Suprapubic skin (tissue), 4 donors: ENCODE measurements at regions not wholly inside any gene's neighbourhood (a gene's known extent, or its start where the extent isn't known, plus 50 kb on each side); places are given as distances from the start of the nearest gene placed in this dataset.

Source experiments
- DNase-seq, 2 donors: peaks; one replicate each; pipeline ENCODE4 v3.0.0-alpha.2; 2019; ENCODE audit warnings: low spot score in 2 of 2
- H3K27ac ChIP-seq: fragments of 200-600 bp; sonication (generic); one replicate; pipeline ENCODE4 v1.5.1; 2019
- H3K27me3 ChIP-seq: fragments of 200-600 bp; sonication (generic); one replicate; pipeline ENCODE4 v1.5.1; 2019
- H3K36me3 ChIP-seq: fragments of 200-600 bp; sonication (generic); one replicate; pipeline ENCODE4 v1.5.1; 2019
- H3K4me1 ChIP-seq: fragments of 200-600 bp; sonication (generic); one replicate; pipeline ENCODE4 v1.5.1; 2019
- H3K4me3 ChIP-seq: fragments of 200-600 bp; sonication (generic); one replicate; pipeline ENCODE4 v1.5.1; 2019; ENCODE audit warnings: mild to moderate bottlenecking
- H3K9me3 ChIP-seq: fragments of 200-600 bp; sonication (generic); one replicate; pipeline ENCODE4 v1.5.1; 2019
- EP300 ChIP-seq: sonication (generic); formaldehyde crosslinking; IDR thresholded peaks from one replicate; pipeline ENCODE4 v1.6.1; 2017; ENCODE audit warnings: antibody characterized with exemption
- POLR2A ChIP-seq, 2 donors: fragments of 450-650 bp; IDR thresholded peaks; one replicate each; pipeline ENCODE4 v1.6.1; 2017; ENCODE audit warnings: antibody characterized with exemption in 2 of 2, mild to moderate bottlenecking in 2 of 2, moderate library complexity in 2 of 2
- POLR2AphosphoS5 ChIP-seq, 3 donors: sonication (generic); formaldehyde crosslinking; IDR thresholded peaks; one replicate each; pipeline ENCODE4 v1.6.1; 2017; ENCODE audit warnings: antibody characterized with exemption in 3 of 3
- WGBS: methylation state at CpG from one replicate; pipeline ENCODE4 v1.1.5; 2018; 5-methylcytosine and 5-hydroxymethylcytosine counted together
- TF ChIP-seq, protein P1 (sequence below), 2 donors: fragments of 200-600 bp in 1 of 2; fragments of 450-650 bp in 1 of 2; sonication (generic) in 1 of 2; IDR thresholded peaks; one replicate each; pipeline ENCODE4 v1.5.1; 2016 to 2019; ENCODE audit warnings: antibody characterized with exemption in 2 of 2, mild to moderate bottlenecking in 1 of 2, moderate library complexity in 1 of 2

DNA sequence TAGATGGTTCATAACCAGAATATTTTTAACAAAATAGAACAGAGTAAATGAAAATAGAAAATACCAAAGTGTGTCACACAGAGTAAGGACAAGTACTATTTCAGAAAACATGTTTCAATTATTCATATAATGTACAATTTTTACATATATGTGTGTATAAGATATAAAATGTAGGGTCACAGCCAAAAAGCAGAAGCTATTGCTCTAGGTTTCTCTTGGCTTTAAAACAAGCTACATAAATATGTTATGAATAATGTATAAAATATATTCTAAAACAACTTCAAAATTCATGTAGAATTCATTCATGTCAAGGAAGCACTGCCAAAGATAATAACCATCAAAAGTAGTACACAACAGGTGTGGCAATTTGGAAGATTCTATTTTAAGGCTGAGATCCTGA is 218.2 kb downstream of the TTC32 start:
- Histone ChIP-seq H3K27ac (no peak overlapping the region), H3K4me3 (no peak overlapping the region), H3K36me3 (no peaks in the 10 kb centered on the region), H3K27me3 (peaks cover 6% of the 10 kb centered on the region), H3K9me3 (no peaks in the 10 kb centered on the region), H3K4me1 (no peaks in the 10 kb centered on the region)
- TF ChIP-seq POLR2AphosphoS5 (IDR thresholded peaks at IDR 0.05) (no peak), POLR2A (IDR thresholded peaks at IDR 0.05) (no peak), EP300 (no peak)
- TF ChIP-seq, protein P1, sequence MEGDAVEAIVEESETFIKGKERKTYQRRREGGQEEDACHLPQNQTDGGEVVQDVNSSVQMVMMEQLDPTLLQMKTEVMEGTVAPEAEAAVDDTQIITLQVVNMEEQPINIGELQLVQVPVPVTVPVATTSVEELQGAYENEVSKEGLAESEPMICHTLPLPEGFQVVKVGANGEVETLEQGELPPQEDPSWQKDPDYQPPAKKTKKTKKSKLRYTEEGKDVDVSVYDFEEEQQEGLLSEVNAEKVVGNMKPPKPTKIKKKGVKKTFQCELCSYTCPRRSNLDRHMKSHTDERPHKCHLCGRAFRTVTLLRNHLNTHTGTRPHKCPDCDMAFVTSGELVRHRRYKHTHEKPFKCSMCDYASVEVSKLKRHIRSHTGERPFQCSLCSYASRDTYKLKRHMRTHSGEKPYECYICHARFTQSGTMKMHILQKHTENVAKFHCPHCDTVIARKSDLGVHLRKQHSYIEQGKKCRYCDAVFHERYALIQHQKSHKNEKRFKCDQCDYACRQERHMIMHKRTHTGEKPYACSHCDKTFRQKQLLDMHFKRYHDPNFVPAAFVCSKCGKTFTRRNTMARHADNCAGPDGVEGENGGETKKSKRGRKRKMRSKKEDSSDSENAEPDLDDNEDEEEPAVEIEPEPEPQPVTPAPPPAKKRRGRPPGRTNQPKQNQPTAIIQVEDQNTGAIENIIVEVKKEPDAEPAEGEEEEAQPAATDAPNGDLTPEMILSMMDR (IDR thresholded peaks at IDR 0.05): no peak
- no peak for DNase-seq

DNA sequence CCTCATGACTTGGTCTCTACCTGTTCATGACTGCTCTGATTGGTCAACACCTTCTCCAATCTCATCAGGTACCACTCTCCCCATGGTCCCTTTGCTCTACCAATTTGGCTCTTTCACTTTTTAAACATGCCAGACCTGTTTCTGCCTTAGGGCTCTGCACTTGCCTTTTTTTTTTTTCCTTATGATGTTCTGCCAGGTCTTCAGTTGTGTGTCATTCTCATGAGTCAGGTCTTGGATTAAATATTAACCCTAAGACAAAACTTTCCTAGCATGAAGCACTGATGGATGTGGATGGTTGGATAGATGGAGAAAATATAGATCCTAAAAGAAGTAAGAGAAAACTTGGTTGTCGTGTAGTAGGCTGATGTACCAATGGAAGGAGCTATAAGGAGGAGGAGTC is 219.3 kb downstream of the TTC32 start:
- Histone ChIP-seq H3K27ac (no peak overlapping the region), H3K9me3 (no peaks in the 10 kb centered on the region), H3K4me3 (no peak overlapping the region), H3K27me3 (peaks cover 6% of the 10 kb centered on the region), H3K4me1 (no peaks in the 10 kb centered on the region), H3K36me3 (no peaks in the 10 kb centered on the region)
- DNase-seq: no peak
- 57% methylated on average over 1 of the region's 1 CpG for WGBS
- TF ChIP-seq POLR2A (IDR thresholded peaks at IDR 0.05): no peak
- no peak for TF ChIP-seq EP300
- TF ChIP-seq POLR2AphosphoS5 (IDR thresholded peaks at IDR 0.05): no peak
- TF ChIP-seq, protein P1 (IDR thresholded peaks at IDR 0.05): no peak

DNA sequence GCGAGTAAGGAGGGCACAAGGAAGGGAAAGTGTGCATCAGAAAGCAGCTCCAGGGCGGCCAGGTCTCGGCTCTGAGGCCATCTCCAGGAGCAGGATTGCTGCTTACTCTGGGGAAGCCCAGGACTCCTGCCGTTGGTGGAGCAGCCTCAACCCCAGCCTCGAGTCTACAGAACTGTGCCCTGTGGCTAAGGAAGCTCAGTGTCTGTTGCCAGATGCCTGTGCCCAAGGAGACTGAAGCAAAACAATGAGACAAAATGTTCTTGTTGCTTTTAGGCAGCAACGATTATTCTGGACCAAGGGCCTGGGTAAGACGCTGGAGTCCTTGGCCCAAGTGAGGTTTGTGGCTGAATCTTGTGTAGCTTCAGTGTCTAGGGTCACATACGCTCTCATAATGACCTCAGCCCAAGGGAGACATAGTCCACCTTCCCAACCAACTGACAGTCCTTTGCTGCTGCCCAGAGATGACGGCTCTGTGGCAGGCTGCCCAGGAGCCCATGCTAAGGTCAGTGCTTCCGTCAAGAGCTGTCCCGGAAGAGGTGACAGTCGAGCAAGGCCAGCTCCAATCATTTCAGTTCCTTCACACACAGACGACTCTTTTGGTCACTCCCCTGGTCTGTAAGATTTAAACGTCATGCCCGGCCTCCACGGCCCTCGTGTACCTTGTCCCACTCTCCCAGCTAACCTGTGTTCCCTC is 223.8 kb downstream of the TTC32 start:
- 75% methylated on average over 17 of the region's 17 CpGs for WGBS
- no peak overlapping the region for H3K4me3 ChIP-seq
- no peaks in the 10 kb centered on the region for H3K36me3 ChIP-seq
- peaks cover 13% of the 10 kb centered on the region for H3K4me1 ChIP-seq
- no peaks in the 10 kb centered on the region for H3K9me3 ChIP-seq
- H3K27ac ChIP-seq: no peak overlapping the region
- TF ChIP-seq POLR2A (IDR thresholded peaks at IDR 0.05): no peak
- TF ChIP-seq, protein P1 (IDR thresholded peaks at IDR 0.05): no peak
- no peak for TF ChIP-seq EP300
- no peak for DNase-seq
- peaks cover 6% of the 10 kb centered on the region for H3K27me3 ChIP-seq

DNA sequence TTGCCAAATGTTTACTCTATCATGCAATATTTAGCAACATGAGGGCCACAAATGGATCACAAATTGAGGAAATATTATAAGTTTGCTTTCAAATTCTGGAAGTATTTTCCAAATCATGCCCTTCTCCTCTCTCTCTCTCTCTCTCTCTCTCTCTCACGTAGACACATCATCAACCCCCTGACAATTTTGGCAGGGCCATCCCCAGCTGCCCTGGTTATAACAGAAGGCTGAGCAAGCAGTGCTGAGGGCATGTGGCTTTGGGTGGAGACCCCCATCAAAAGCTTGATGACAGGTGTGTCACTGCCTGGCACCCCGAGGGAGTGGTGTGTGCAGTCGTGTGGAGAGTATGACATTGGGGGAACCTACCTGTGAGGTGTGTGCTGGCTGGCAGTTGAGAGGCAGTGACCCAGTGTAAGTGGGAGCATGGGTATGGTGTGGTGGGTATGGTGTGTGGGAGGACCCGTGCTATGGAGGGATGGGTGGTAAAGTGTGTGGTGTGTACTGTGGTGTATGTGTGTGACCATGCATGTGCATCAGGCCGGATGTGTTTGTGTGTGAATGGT is 224.5 kb downstream of the TTC32 start:
- Histone ChIP-seq H3K36me3 (no peaks in the 10 kb centered on the region), H3K9me3 (no peaks in the 10 kb centered on the region), H3K4me3 (no peak overlapping the region), H3K27me3 (peaks cover 6% of the 10 kb centered on the region), H3K4me1 (peaks cover 13% of the 10 kb centered on the region), H3K27ac (no peak overlapping the region)
- no peak for TF ChIP-seq POLR2A (IDR thresholded peaks at IDR 0.05)
- TF ChIP-seq, protein P1 (IDR thresholded peaks at IDR 0.05): no peak
- TF ChIP-seq EP300: no peak
- no peak for TF ChIP-seq POLR2AphosphoS5 (IDR thresholded peaks at IDR 0.05)
- WGBS: 80% methylated on average over 5 of the region's 5 CpGs
- no peak for DNase-seq

DNA sequence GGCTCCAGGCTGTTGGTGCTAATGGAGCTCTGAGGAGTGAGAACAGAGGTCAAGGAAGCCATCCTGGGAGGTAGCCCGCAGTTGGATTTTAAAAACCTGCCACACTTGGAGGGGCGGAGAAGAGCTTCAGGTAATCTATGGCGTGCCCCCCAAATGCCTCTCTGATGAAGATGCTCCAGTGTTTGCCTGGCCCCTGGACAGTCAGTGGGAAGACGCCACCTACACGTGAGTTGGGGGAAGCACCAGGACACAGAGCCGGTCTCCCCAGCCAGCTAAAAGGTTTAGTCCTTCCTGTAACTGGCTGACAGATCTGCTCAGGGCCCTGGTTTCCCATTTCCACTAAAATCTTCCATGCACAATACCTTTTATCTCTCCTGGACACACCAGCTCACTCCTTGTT is 225.0 kb downstream of the TTC32 start:
- TF ChIP-seq POLR2A (IDR thresholded peaks at IDR 0.05) (no peak), EP300 (no peak), POLR2AphosphoS5 (IDR thresholded peaks at IDR 0.05) (no peak)
- TF ChIP-seq, protein P1 (IDR thresholded peaks at IDR 0.05): no peak
- 81% methylated on average over 6 of the region's 6 CpGs for WGBS
- no peak for DNase-seq
- no peak overlapping the region for H3K27ac ChIP-seq
- no peaks in the 10 kb centered on the region for H3K9me3 ChIP-seq
- peaks cover 13% of the 10 kb centered on the region for H3K4me1 ChIP-seq
- H3K4me3 ChIP-seq: no peak overlapping the region
- H3K36me3 ChIP-seq: no peaks in the 10 kb centered on the region
- peaks cover 6% of the 10 kb centered on the region for H3K27me3 ChIP-seq
